ENCODE measurements at regions not wholly inside any gene's neighbourhood (a gene's known extent, or its start where the extent isn't known, plus 50 kb on each side); places are given as distances from the start of the nearest gene placed in this dataset.

GRCh38 chr3:159323848-159324247 lies 522.0 kb downstream of the MFSD1 start:
- TF ChIP-seq POLR2AphosphoS5 (IDR thresholded peaks at IDR 0.05; ENCODE audit: low read depth, low read length) (no peak), POLR2A (IDR thresholded peaks at IDR 0.05; ENCODE audit: borderline replicate concordance, extremely low read depth, insufficient read depth, insufficient read length) (no peak)
- TF ChIP-seq, protein P1, sequence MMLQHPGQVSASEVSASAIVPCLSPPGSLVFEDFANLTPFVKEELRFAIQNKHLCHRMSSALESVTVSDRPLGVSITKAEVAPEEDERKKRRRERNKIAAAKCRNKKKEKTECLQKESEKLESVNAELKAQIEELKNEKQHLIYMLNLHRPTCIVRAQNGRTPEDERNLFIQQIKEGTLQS (IDR thresholded peaks at IDR 0.05): no peak
- TF ChIP-seq, protein P2, sequence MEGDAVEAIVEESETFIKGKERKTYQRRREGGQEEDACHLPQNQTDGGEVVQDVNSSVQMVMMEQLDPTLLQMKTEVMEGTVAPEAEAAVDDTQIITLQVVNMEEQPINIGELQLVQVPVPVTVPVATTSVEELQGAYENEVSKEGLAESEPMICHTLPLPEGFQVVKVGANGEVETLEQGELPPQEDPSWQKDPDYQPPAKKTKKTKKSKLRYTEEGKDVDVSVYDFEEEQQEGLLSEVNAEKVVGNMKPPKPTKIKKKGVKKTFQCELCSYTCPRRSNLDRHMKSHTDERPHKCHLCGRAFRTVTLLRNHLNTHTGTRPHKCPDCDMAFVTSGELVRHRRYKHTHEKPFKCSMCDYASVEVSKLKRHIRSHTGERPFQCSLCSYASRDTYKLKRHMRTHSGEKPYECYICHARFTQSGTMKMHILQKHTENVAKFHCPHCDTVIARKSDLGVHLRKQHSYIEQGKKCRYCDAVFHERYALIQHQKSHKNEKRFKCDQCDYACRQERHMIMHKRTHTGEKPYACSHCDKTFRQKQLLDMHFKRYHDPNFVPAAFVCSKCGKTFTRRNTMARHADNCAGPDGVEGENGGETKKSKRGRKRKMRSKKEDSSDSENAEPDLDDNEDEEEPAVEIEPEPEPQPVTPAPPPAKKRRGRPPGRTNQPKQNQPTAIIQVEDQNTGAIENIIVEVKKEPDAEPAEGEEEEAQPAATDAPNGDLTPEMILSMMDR (IDR thresholded peaks at IDR 0.05 in 2 of 3, conservative IDR thresholded peaks at IDR 0.05 in 1 of 3; ENCODE audit: borderline replicate concordance in 1 of 3, insufficient read depth in 1 of 3, low read depth in 2 of 3, low read length in 2 of 3): no peak

Data from HCT116 (cell line).